ENCODE measurements at regions not wholly inside any gene's neighbourhood (a gene's known extent, or its start where the extent isn't known, plus 50 kb on each side); places are given as distances from the start of the nearest gene placed in this dataset.

GRCh38 chr2:139704606-139705005 lies 924.4 kb upstream of the NXPH2 start:
- TF ChIP-seq GATA3 (IDR thresholded peaks at IDR 0.05; ENCODE audit: low read depth, low read length) (no peak), GATA2 (IDR thresholded peaks at IDR 0.05; ENCODE audit: low read depth, low read length) (no peak)
